ENCODE measurements at regions not wholly inside any gene's neighbourhood (a gene's known extent, or its start where the extent isn't known, plus 50 kb on each side); places are given as distances from the start of the nearest gene placed in this dataset.
A peak's percentile ranks its signal among the peaks of the same experiment; 100 is the strongest.
"Not testable (repeated sequence)": the region's sequence is repeated elsewhere in the genome, so short reads cannot be mapped to it uniquely, and the experiment has no call there.

GRCh38 chr12:78338054-78338785 is 507.5 kb downstream of the NAV3 start:
- no peak for DNase-seq

GRCh38 chr12:78340406-78340805 is 509.7 kb downstream of the NAV3 start:
- DNase-seq: no peak

DNA sequence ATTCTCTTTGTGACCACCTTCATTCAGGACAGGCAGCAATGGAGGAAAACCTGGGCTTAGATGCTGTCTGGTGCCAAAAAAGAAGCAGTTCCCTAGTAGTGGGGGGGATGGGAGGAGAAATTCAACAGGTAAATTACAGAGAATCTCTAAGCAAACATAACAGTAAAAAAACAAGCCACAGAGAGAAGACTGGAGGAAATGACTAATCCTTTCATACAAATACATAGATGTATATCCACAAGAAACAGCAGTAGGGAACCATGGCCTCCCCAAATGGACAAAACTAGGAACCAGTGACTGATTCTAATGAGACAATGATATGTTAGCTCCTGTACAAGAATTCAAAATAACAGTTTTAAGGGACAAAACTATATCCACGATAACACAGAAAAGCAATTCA is 513.0 kb downstream of the NAV3 start:
- DNase-seq: no peak

DNA sequence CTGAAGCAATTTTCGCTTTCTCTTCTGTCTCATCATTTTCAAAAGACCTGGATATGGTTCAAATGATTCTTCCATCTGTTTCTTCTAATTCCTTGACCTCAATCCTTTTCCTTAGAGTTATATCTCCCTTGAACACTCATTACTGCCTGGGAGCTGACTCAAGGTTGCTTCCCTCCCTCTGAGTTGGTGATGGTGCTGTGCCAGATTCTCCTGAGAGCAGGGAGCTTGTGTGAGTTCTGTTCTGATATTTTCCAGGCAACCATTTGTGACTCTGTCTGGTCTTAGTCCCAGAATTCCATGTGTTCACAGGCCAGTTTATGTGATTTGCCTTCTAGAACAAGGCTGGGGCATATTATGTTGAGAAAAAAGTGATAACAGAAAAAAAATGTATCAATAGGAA is 505.1 kb upstream of the SYT1 start:
- peak; percentile 52 for DNase-seq

DNA sequence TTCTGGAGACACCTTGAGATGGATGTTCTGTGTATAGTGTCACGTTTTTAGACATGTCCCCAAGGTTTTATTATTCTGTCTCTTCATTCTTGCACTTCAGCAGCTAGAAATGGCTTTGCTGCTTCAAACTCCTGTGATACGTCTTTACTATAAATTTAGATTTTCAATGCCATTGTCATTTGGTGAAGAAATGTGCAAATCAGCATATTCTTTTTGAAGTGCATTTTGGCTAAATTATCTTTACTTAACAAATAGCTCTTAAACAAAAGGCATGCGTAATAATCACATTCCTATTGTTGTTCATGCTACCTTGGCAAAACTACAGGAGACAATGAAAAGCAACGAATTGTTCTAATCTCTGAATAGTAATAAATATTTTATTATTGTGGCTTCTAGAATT is 502.9 kb upstream of the SYT1 start:
- no peak for DNase-seq

DNA sequence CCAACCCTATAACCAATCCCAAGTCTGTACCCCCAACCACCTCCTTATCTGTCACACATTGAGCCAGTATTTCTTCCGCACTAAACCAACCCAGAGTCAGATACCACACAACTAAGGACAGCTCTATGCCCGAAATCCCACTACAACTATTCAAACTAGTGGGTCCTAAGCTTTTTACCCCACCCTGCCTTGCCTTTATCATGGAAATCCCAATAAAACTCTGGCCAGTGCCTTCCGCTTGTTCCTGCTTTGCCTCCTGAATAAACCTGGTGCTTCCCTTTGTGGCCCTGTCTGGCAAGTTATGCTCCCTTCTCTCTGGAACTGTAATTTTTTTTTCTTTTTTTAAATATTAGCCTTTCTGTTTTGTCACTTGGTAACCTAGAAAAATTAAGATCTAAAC is 493.3 kb upstream of the SYT1 start:
- DNase-seq: no peak

DNA sequence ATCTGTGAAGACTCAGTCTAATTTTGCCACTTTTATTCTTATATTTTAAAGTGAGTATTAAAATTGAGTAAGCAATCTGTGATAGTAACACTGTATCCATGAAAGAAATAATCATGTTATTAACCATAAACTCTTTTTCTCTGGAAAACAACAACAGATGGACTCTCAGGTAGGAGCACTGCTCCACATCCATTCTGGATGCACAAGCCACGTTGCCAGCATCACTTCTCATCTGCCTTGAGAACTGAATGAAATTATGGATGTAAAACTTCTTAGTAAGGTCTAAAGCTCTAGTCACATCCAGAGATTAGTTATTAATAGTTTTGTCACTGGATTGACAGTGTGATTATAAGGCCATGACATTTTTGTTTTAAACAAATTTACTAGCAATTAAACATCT is 489.1 kb upstream of the SYT1 start:
- DNase-seq: no peak

GRCh38 chr12:78376257-78376656 is 488.3 kb upstream of the SYT1 start:
- DNase-seq: no peak

GRCh38 chr12:78379065-78379464 is 485.5 kb upstream of the SYT1 start:
- DNase-seq: not testable (repeated sequence)

DNA sequence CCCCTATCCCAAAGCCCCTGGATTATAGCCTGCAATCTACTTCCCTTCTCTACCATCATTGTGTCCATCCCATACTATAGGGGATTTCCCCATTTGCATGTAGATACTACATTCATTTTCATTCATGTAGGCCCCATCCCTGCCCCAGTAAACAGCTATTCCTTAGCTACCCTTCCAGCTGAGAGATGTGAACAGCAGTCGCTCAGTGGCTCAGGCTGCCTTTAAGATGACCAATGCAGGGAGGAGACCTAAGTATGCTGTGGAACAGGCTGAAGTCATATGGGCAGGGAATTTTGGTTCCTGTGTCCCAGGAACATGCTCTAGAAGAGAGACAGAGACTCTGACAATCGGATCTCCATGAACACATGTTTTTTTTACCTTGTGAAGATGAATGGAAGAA is 481.2 kb upstream of the SYT1 start:
- DNase-seq: no peak

DNA sequence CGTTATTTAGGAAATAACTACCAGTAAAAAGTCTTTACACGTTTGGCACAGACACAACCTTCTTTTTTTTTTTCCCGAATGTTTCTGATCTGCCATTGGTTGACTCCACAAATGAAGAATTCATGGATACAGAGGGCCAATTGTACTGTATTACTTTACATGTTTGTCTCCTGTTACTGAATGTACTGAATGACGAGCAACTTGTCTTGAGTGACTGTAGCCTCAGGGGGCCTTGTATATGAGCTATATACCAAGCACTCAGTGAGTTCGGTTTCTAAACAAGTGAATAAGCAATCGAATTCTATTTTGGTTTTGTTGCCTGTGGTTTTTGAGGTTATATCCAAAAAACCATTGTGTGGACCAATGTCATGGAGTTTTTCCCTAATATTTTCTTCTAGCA is 480.0 kb upstream of the SYT1 start:
- DNase-seq: no peak

DNA sequence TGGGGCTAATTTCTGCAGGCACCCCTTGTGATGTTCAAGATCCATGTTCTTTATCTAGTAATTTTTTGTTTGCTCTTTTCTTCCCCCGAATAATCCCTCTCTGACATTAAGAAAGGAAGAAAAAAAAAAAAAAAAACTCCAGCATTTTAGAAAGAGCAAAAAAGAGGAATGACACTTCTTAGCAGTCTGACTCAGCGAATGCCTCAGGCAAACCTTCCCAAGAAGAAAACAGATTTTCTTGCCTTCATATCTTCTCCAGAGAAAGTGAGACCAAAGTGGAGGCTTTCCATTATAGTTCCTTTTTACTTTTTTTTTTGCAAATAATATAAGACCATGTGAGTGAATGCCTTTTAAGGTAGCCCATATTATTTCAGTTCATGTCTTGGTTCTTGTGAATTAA is 479.0 kb upstream of the SYT1 start:
- peak; percentile 57 for DNase-seq

GRCh38 chr12:78386871-78387270 is 477.7 kb upstream of the SYT1 start:
- no peak for DNase-seq

GRCh38 chr12:78387721-78388120 is 476.9 kb upstream of the SYT1 start:
- no peak for DNase-seq

DNA sequence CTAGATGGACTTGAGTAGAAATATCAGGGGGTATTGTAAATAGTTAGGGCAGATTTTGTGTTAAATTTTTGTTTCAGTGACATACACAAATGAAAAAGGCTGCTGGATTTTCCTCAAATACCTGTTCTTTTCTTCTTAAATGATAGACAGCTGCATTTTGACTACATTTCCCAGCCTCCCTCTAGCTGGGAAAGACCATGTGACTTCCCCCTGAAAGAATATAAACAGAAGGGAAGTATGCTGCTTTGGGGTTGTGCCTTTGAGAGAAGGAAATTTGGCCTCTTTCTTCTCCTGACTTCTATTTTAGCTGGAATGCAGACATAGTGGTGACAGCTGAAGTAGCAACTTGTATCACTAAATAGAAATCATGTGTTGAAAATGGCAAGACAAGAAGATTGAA is 476.1 kb upstream of the SYT1 start:
- no peak for DNase-seq

DNA sequence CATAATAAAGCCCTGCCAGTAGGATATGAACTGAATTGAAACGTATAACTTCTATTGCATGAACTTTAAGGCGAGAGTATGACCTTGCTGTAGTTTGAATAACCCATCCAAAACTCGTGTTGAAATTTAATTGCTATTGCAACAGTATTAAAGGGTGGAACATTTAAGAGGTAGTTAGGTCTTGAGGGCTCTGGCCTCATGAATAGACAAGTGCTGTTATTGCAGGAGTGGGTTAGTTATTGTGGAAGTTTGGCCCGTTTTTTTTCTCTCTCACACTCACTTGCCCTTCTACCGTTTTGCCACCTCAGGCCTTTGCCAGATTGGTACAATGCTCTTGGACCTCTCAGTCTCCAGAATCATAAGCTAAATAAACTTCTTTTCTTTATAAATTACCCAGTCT is 473.7 kb upstream of the SYT1 start:
- no peak for DNase-seq

GRCh38 chr12:78392918-78393317 is 471.7 kb upstream of the SYT1 start:
- DNase-seq: no peak

- no peak for DNase-seq
Observed at GRCh38 chr12:78395961-78396360, 468.6 kb upstream of the SYT1 start.

DNA sequence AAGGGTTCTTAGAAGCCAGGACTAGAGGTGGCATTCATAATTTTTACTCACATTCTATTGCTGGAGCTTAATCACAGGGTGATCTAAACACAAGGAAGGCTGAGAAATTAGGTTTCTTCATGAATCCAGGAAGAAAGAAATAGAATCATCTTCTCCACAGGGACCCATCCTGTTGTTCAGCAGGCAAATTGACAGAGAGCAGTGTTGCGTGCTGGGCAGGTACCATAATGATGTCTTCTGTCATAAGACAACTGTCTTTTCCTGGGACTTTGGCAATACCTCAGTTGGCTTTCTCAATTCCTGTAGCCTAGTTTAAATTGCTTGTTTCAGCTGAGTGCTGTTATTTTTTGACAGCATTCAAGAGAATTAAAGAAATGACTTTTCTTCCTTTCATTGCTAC is 468.0 kb upstream of the SYT1 start:
- DNase-seq: no peak

- DNase-seq: no peak
Observed at GRCh38 chr12:78398750-78399149, 465.8 kb upstream of the SYT1 start.

- DNase-seq: no peak
Observed at GRCh38 chr12:78402366-78403134, 462.0 kb upstream of the SYT1 start.

- peak; percentile 76 for DNase-seq
Observed at GRCh38 chr12:78403136-78403535, 461.4 kb upstream of the SYT1 start.

DNA sequence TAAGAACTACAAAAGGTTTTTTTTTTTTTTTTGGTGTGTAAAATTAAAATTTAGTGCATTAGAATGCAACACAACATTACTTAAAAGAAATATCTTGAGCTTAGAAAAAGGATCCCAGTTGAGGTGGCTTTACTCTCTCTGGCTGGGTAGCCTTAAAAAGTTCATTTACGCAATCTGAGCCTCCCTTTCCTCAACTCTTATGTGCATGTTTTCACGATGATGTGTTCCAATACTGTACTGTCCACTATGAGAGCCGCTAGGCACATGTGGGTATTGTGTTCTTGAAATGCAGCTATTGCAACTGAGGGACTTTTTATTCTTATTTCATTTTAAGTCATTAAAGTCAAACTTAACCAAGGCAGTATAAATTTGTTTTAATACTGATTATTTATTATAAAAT is 460.9 kb upstream of the SYT1 start:
- no peak for DNase-seq

DNA sequence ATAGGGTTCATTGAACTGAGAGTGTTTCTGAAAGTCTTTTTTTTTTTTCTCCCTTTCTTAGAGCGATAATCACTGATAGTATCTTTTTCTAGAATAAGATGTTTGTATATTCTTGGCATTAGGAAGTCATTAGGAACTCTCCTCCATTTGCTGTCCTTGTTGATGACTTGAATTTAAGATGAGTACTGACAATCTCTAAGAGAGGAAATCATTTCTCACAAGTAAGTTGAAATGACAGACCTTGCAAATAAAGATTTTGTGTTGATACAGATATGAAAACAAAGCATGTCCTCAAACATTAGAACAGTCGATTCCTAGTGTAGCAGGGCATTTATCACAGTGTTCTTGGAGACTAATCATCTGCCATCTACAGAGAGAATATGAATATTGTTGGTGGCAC is 458.4 kb upstream of the SYT1 start:
- DNase-seq: no peak

DNA sequence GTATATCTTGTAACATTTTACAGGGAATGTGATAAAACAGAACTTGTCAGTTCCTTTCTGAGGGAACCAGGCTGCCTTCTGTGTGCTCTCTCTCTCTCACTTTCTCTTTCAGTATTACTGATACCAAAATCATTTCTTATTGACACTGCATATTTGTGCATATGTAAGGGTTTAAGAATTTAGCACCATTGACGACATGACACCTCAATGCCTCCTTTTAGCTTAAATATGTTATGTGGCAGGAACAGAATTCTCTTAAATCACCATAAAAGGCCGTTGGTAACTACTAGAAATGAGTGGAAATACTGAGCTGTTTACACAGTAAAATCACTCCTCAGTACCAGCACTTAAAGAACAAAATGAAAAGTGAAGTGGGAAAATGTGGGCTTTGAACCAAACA is 457.7 kb upstream of the SYT1 start:
- DNase-seq: no peak
